ENCODE measurements at regions not wholly inside any gene's neighbourhood (a gene's known extent, or its start where the extent isn't known, plus 50 kb on each side); places are given as distances from the start of the nearest gene placed in this dataset.

- no peak for DNase-seq
Measured at GRCh38 chr5:158084292-158084691, 225.3 kb upstream of the CLINT1 start.

DNA sequence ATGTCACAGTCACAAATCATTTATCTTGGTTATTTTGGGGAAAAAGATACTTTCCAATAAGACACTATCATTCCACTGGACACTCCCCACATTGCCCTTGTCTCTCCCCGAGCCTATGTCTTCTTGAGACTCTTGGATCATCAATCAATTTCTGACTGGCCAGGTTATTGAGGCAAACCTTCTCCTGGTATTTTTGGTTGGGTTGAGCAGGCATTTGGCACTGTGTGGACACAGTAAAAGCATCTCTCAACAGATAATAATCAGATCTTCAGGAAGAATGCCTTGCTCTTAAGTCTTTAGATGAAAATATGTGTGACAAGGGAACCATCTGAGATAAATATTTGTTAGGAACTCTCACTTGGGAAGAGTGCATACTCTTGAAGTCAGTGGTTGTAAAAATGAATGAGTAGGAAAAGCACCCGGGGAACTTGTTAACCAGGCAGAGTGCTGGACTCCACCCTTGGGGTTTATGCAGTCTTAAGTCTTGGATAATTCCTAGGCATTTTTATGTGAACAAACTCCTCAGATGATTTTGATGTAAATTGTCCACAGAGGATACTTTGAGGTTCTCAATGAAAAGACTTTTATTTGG is 223.8 kb upstream of the CLINT1 start:
- no peak for DNase-seq

- no peak for DNase-seq
Measured at GRCh38 chr5:158080112-158080511, 221.2 kb upstream of the CLINT1 start.

GRCh38 chr5:158079097-158079496 is 220.2 kb upstream of the CLINT1 start:
- DNase-seq = no peak

DNA sequence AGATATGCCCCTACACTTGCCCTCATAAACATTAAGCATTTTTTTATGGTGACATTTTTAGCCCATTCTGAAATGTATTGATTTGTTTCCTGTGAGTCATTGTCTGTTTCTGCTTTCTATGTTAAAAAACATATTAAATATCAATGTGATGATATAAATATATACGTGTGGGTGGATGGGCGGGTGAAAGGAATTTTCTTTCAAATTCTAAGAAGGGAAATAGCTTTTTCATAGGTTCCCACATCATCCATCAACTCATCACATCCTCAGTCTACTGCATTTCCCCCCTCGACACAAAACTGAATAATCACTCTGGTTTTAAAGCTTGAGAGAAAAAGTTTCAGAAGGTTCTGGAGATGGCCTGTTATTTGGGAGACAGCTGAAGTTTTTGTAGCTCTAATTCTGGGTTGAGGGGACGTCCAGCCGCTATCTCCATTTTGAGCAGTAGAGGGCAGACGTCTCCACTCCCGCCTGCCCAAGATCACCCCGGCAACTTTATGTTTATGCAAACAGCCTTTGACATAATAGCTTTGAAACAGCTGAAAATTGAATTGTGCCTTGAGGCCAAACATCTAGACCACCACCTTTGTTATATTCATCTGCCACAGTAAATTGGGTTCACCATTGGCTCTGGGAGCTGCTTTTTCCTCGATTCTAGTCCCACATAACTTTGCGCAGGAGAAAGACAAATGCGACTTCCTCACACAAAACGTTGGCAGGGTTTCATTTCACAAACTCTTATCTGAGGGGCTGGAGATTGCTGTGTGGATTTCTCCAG is 216.2 kb upstream of the CLINT1 start:
- peak; percentile 0 for DNase-seq

DNA sequence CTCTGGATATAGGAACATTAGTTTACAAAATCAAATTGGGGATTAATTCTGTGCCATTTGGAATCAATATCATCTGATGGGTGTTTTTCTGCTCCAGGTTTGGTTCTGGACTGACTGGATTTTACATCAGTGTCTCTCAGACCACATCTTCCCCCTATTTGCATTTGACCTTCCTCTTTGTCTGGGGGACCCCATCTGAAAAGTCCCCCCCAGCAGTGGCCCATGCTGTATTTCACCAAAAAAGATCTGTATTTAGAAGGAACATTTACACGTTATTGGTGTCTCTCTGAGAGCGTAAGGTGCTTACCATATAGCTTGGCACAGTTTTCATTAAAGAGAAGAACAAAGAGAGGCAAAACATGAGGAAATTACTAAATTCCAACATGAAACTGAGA is 215.6 kb upstream of the CLINT1 start:
- DNase-seq = no peak

GRCh38 chr5:158070859-158071258 is 211.9 kb upstream of the CLINT1 start:
- no peak for DNase-seq

- no peak for DNase-seq
Measured at GRCh38 chr5:158069838-158070237, 210.9 kb upstream of the CLINT1 start.

GRCh38 chr5:158068964-158069363 is 210.0 kb upstream of the CLINT1 start:
- DNase-seq = no peak

- DNase-seq = no peak
Measured at GRCh38 chr5:158066076-158066475, 207.1 kb upstream of the CLINT1 start.

DNA sequence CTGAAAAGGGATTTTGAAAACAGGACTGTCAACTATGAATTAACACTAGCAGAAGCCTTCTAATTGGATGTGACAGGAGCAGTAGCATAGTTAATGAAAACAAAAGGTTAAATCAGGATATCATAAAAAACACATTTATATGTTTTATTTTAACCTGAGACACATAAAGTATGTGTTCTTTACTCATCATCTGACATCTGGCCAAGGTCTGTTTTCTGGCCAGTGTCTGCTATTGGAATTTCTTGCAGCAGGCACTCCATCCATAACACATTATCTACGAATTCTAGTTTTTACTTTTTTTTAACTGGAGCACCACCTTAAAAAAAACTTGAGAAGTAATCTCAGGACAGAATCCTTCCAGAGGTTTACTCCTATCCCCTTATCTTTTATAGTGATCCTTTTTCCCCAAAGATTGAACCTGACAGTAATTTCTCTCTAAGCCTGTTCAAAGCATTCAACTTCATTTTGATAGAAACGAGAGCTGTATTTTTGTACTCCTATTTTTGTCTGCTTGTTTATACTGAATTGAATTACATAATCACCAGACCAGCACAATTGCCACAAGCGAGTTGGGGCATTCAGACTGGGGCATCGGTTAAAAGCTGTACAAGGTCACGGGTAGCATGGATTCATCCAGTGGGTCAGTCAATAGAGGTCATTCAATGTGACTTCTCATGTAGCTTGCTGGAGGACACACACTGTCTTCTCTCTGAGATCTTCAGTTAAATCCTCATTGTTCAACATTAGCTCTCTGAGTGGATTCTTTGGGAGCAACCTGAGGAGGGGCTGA is 205.6 kb upstream of the CLINT1 start:
- DNase-seq = no peak

DNA sequence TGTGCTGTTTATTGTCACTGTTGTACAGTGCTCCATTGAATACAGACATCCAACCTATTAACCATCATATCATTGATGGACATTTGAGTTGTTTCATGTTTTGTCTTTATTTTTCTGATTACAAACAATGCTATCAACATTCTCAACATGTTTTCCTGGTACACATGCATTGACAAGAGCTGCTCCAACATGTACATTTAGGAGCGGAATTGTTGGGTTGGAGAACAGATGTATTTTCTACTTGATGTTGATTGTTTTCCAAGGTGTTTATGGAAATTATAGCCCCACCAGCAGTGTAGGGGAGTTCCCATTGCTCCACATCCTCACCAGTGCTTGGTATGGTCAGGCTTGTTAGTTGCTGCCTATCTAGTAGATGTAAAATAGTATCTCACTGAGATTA is 204.1 kb upstream of the CLINT1 start:
- no peak for DNase-seq

DNA sequence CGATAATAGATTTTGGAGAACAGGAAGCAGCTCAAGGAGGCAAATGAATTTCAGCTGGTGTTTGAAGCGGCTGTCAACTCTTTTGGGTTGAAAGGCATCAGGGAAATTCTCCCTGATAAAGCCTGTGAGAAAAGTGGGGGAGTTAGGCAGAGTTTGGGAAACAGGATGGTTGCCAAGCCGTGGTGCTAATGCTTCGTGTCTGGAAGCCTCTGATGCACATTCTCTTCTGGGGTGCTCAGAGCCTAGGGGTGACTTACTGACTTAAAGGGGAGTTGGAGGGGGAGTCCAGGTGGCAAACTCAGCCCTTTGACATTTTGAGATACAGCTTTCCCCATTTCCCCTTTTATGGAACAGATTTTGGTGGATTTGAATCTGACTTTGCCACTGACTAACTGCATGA is 202.5 kb upstream of the CLINT1 start:
- DNase-seq = no peak

GRCh38 chr5:158060212-158060611 is 201.3 kb upstream of the CLINT1 start:
- DNase-seq = no peak

DNA sequence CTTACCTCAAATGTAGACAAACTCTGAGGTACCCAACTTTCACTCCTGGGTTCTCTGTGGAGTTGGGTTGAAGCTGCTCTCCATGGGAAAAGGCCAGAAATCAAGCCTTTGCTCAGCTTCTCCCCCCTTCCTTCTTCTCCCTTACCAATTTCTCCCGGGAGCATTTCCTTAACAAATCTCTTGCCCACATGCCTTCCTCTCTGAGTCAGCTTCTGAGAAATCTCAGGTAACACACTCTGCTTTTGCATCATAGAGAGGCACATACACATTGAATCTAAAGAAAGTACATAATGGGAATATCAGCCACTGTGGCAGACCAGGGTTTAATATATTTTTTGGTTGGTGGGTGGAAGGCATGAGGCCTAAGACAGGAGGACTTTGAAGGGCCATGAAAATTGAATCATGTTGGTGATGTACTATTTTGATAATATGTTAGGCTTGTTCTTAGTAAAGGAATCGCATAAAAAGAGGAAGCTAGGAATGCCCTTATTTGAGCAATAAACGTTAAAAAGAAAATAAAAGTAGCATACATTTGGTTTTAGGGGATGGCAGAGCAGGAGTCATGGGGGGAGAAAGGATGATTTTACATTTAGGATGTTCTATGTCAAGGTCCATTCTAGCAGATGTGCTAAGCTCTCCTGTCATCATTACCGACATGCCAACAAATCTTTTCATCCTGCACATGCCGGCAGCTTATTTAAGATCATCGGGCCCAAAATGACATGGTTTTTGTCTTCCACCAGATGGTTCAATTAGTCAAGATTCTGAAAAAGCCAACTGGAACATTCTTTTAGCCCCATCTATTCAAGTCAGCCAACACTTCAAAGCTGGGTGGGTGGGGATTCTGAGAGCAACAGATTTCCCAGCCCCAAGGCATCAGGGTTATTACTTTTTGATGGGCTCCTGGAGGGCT is 199.5 kb upstream of the CLINT1 start:
- DNase-seq = no peak

DNA sequence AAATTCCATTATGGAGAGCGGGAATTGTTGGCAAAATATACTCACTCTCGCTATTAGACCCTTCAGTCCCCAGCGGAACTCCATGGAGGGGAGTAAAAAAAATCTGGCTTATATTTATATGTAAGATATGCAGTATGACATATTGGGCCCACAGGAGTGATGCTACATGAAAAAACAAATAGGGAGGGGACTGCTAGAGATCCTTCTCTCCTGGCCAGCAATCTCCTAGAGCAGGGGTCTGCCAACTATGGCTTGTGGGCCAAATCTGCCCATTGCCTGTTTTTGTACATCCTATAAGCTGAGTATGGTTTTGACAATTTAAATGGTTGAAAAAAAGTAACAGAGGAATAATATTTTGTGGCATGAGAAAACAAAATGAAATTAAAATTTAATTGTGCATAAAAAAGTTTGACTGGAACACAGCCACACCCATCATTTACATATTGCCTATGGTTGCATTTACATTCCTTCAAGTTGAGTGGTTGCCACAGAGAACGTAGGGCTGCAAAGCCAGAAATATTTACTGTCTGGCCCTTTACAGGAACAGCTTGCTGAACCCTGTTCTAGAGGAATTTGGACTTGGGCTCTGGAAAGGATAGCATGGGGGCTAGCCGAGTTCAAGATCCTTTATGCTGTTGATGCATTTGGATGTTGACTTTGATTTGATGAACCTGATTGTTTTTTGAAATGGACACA is 197.3 kb upstream of the CLINT1 start:
- no peak for DNase-seq

DNA sequence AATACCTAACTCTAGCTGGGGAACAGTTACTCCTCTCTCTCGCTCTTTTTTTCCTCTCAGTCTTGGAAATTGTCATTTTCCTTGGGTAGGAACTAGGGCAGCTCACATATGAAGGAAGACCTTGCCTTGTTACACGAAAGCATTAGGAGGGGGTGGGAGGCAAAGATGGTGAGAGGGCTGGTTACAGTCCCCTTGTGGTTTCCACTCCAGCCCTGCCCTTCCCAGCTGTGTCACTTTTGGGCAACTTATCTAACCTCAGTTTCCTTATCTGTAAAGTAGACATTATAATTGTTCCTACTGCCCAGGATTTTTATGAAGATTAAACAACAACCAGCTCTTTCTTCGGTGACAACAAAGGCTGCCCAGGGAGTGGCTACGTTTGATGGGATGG is 196.2 kb upstream of the CLINT1 start:
- no peak for DNase-seq

GRCh38 chr5:158054223-158055110 is 195.5 kb upstream of the CLINT1 start:
- DNase-seq = no peak

DNA sequence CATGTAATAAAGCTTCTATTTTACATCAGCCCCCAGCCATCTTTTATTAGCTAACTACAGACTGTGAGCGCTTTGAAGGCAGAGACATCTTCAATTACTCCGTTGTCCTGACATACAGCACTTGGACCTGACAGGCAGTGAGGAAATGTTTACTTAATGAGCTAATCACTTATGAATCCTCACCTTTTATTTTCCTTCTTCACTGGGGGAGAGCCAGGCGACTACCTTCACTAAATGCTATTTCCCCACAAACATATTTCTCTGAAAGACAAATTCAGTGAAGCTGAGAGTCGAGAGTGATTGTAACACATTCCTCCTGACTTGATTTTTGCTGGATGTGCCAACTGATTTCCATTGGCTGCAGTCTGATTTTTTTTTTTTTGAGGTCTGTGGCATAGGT is 192.1 kb upstream of the CLINT1 start:
- no peak for DNase-seq

DNA sequence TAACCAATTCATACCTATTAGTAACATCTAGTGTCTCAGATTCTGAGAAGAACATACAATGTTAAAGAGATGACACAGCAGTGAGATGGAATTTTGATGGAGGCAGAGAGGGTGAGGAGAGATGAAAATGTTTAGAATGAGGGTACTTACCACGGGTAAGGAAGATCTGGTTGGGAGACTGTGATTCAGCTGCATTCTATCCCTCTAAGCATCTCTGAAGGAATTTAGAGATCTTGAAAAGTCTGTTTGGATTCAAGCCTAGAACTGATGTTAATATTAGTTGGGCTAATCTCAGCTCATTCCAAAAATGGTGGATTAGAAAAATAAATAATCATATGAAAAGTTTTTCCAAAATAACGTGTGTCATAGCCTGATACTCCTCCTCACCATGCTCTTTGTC is 191.5 kb upstream of the CLINT1 start:
- DNase-seq = no peak

GRCh38 chr5:158049459-158049858 is 190.5 kb upstream of the CLINT1 start:
- DNase-seq = no peak

Measured in DMS79 (cell line).